GM12878 (cell line): ENCODE measurements at regions not wholly inside any gene's neighbourhood (a gene's known extent, or its start where the extent isn't known, plus 50 kb on each side); places are given as distances from the start of the nearest gene placed in this dataset.
"Not testable (repeated sequence)": the region's sequence is repeated elsewhere in the genome, so short reads cannot be mapped to it uniquely, and the experiment has no call there.

Experiments used
- ATAC-seq: fragments of 200-7000 bp; cut with Tn5 transposase; 3 replicates; pipeline ENCODE4 v1.9.1; 2020; ENCODE audit warnings: mild to moderate bottlenecking, moderate library complexity
- BruUV-seq: library from RNA; stranded (reverse); fragments of 400-500 nt; replicated peaks from 2 replicates; lab custom pipeline; 2021; lab: Mats Ljungman, UMichigan
- CTCF ChIA-PET: fragments of 300-600 bp; sonication (Branson Sonifier 250); formaldehyde crosslinking; extraction: SDS; loops from one replicate; lab custom pipeline; 2021; ENCODE audit warnings: inconsistent platforms; lab: Yijun Ruan, JAX
- POLR2A ChIA-PET: fragments of 350-600 bp; formaldehyde crosslinking; extraction: SDS; loops from one replicate; lab custom pipeline; 2021; ENCODE audit warnings: inconsistent platforms; lab: Charles Lee
- RAD21 ChIA-PET: fragments of 300-600 bp; sonication (Branson Sonifier 250); formaldehyde crosslinking; loops from one replicate; lab custom pipeline; 2023; ENCODE audit warnings: antibody characterized with exemption; ENCODE audit not compliant: unreplicated experiment; lab: Charles Lee
- SMC1A ChIA-PET: fragments of 300-600 bp; sonication (Branson Sonifier 250); formaldehyde crosslinking; loops from one replicate; lab custom pipeline; 2023; ENCODE audit not compliant: unreplicated experiment, uncharacterized antibody; lab: Charles Lee
- DNase-seq: peaks from one replicate; pipeline ENCODE4 v3.0.0-alpha.2; 2011; ENCODE audit warnings: low read depth, low spot score
- FAIRE-seq: peaks from 3 replicates; lab custom pipeline; 2011; peaks lifted over from hg19 to GRCh38; lab: Jason Lieb, UNC
- H2AFZ ChIP-seq: 2 replicates; pipeline ENCODE4 v1.6.0; 2011; ENCODE audit warnings: low read depth, low read length, control low read depth; ENCODE audit not compliant: control insufficient read depth
- H3K27ac ChIP-seq: 2 replicates; pipeline ENCODE4 v1.5.1; 2011; ENCODE audit warnings: control low read depth; ENCODE audit not compliant: control insufficient read depth, insufficient read depth
- H3K27me3 ChIP-seq, 2 experiments: replicated peaks in 1 of 2; 2 replicates each; pipeline versions ENCODE4 v1.6.0 to v1.6.1; 2011; ENCODE audit warnings: low read length in 1 of 2; ENCODE audit not compliant: control insufficient read depth in 2 of 2, insufficient read depth in 2 of 2
- H3K36me3 ChIP-seq, 2 experiments: 2 replicates each; pipeline ENCODE4 v1.5.1; 2011; ENCODE audit warnings: low read length in 1 of 2; ENCODE audit not compliant: control insufficient read depth in 2 of 2, insufficient read depth in 2 of 2
- H3K4me1 ChIP-seq: 2 replicates; pipeline ENCODE4 v1.6.1; 2011; ENCODE audit warnings: mild to moderate bottlenecking, low read length, moderate library complexity, mixed read lengths; ENCODE audit not compliant: control insufficient read depth, insufficient read depth
- H3K4me2 ChIP-seq: 2 replicates; pipeline ENCODE4 v1.6.0; 2011; ENCODE audit warnings: control low read depth; ENCODE audit not compliant: control insufficient read depth, insufficient read depth
- H3K4me3 ChIP-seq: fragments of 200-600 bp; sonication (generic); 2 replicates; pipeline ENCODE4 v1.5.1; 2016
- H3K79me2 ChIP-seq: 2 replicates; pipeline ENCODE4 v1.6.0; 2011; ENCODE audit warnings: low read length; ENCODE audit not compliant: control insufficient read depth, insufficient read depth
- H3K9ac ChIP-seq: 2 replicates; pipeline ENCODE4 v1.8.0; 2011; ENCODE audit warnings: low read length, control low read depth, mixed read lengths; ENCODE audit not compliant: control insufficient read depth, insufficient read depth
- H3K9me3 ChIP-seq: replicated peaks from 3 replicates; pipeline ENCODE4 v1.5.1; 2011; ENCODE audit warnings: mild to moderate bottlenecking, low read length; ENCODE audit not compliant: control insufficient read depth, insufficient read depth
- H4K20me1 ChIP-seq: 2 replicates; pipeline ENCODE4 v1.6.0; 2011; ENCODE audit not compliant: control insufficient read depth, insufficient read depth
- CUX1 ChIP-seq: IDR thresholded peaks from 2 replicates; pipeline ENCODE4 v1.6.1; 2012; ENCODE audit warnings: improper control_type of control experiment, low read depth, low read length; ENCODE audit not compliant: insufficient replicate concordance
- E2F8 ChIP-seq: fragments of 450-650 bp; IDR thresholded peaks from 2 replicates; pipeline ENCODE4 v1.6.1; 2018; ENCODE audit warnings: mild to moderate bottlenecking, low read depth, moderate library complexity; ENCODE audit not compliant: partially characterized antibody
- FOXM1 ChIP-seq: IDR thresholded peaks from 2 replicates; pipeline ENCODE4 v1.6.1; 2012; ENCODE audit warnings: low read depth, mild to moderate bottlenecking, inconsistent platforms, low read length, moderate library complexity
- MXI1 ChIP-seq: fragments of 150-350 bp; IDR thresholded peaks from 2 replicates; pipeline ENCODE4 v1.6.1; 2011; ENCODE audit warnings: low read depth, mild to moderate bottlenecking, inconsistent platforms, low read length, improper control_type of control experiment
- NFYA ChIP-seq: IDR thresholded peaks from 2 replicates; pipeline ENCODE4 v1.6.1; 2011; ENCODE audit warnings: low read depth, mild to moderate bottlenecking, low read length, improper control_type of control experiment, borderline replicate concordance
- RFX5 ChIP-seq: IDR thresholded peaks from 2 replicates; pipeline ENCODE4 v1.6.1; 2011; ENCODE audit warnings: low read depth, low read length, improper control_type of control experiment
- SREBF1 ChIP-seq: IDR thresholded peaks from 2 replicates; pipeline ENCODE4 v1.6.1; 2012; ENCODE audit warnings: mild to moderate bottlenecking, low read length
- SREBF2 ChIP-seq: IDR thresholded peaks from 2 replicates; pipeline ENCODE4 v1.6.1; 2012; ENCODE audit warnings: mild to moderate bottlenecking, low read length
- TARDBP ChIP-seq: IDR thresholded peaks from 2 replicates; pipeline ENCODE4 v1.6.1; 2016; ENCODE audit warnings: borderline replicate concordance
- ZBED1 ChIP-seq: IDR thresholded peaks from 2 replicates; pipeline ENCODE4 v1.6.1; 2016; ENCODE audit warnings: borderline replicate concordance
- WGBS: methylation state at CpG from one replicate; pipeline ENCODE4 v1.1.6; 2016; ENCODE audit warnings: low lambda C conversion rate; ENCODE audit not compliant: insufficient replicate concordance, insufficient coverage; ENCODE audit errors: missing lambda C conversion rate; 5-methylcytosine and 5-hydroxymethylcytosine counted together
- in situ Hi-C: fragments of 300-500 bp; cut with MboI; formaldehyde crosslinking; loops from 9 replicates; pipeline ENCODE4 v1.14.3; 2018; ENCODE audit warnings: mixed read lengths
- intact Hi-C: fragments of 100-400 bp; cut with micrococcal nuclease; formaldehyde crosslinking; loops from one replicate; pipeline ENCODE4 v1.14.2; 2022; ENCODE audit not compliant: unreplicated experiment

- FAIRE-seq, H3K36me3 ChIP-seq, H3K9ac ChIP-seq, H3K4me3 ChIP-seq, H3K9me3 ChIP-seq, H2AFZ ChIP-seq, in situ Hi-C loops, H3K4me1 ChIP-seq, H3K27ac ChIP-seq, BruUV-seq, CTCF ChIA-PET, H3K27me3 ChIP-seq, ATAC-seq, SMC1A ChIA-PET, POLR2A ChIA-PET, RAD21 ChIA-PET, H4K20me1 ChIP-seq, DNase-seq, intact Hi-C loops, H3K79me2 ChIP-seq, H3K4me2 ChIP-seq: not testable (repeated sequence)
- 52% methylated on average over 26 of the region's 26 CpGs for WGBS
Measured at GRCh38 chr3:166423824-166424513, 586.7 kb upstream of the BCHE start.

GRCh38 chr3:166422556-166422955 lies 585.3 kb upstream of the BCHE start:
- SMC1A ChIA-PET, result no interaction called here
- TF ChIP-seq MXI1 (no peak), ZBED1 (no peak), E2F8 (no peak), NFYA (no peak), RFX5 (no peak), CUX1 (no peak), SREBF1 (no peak), FOXM1 (no peak), SREBF2 (no peak), TARDBP (no peak)

More at GRCh38 chr3:166422556-166422955, 585.3 kb upstream of the BCHE start:
- ChIA-PET CTCF (no interaction called here), POLR2A (no interaction called here), RAD21 (no interaction called here)
- intact Hi-C loops (no loop called here), in situ Hi-C loops (no loop called here)
- Histone ChIP-seq H3K36me3 (no peaks in the 10 kb centered on the region), H4K20me1 (no peaks in the 10 kb centered on the region), H3K9ac (no peak overlapping the region), H3K27me3 (no peaks in the 10 kb centered on the region), H3K4me2 (no peak overlapping the region), H3K79me2 (no peaks in the 10 kb centered on the region), H2AFZ (no peak overlapping the region), H3K27ac (no peak overlapping the region), H3K4me3 (no peak overlapping the region), H3K4me1 (no peaks in the 10 kb centered on the region), H3K9me3 (no peaks in the 10 kb centered on the region; the same call in 2 of the 3 replicates)
- ATAC-seq (no peak), FAIRE-seq (no peak), DNase-seq (no peak)
- no TSS peak for BruUV-seq
